MCF 10A (cell line): ENCODE measurements at regions not wholly inside any gene's neighbourhood (a gene's known extent, or its start where the extent isn't known, plus 50 kb on each side); places are given as distances from the start of the nearest gene placed in this dataset.
A peak's percentile ranks its signal among the peaks of the same experiment; 100 is the strongest.

ENCODE experiments used
- BruUV-seq: library from RNA; stranded (reverse); fragments of 400-500 nt; replicated peaks from 2 replicates; lab custom pipeline; 2021; lab: Mats Ljungman, UMichigan
- CTCF ChIA-PET: fragments of 300-600 bp; sonication (Branson Sonifier 250); formaldehyde crosslinking; extraction: SDS; loops from one replicate; lab custom pipeline; 2021; ENCODE audit warnings: antibody characterized with exemption, inconsistent platforms; lab: Yijun Ruan, JAX
- POLR2A ChIA-PET: fragments of 300-600, 350-650 bp; sonication (Branson Sonifier 250); formaldehyde crosslinking; extraction: SDS; loops from one replicate; lab custom pipeline; 2020; ENCODE audit warnings: antibody characterized with exemption, inconsistent platforms; lab: Yijun Ruan, JAX
- DNase-seq: peaks from one replicate; pipeline ENCODE4 v3.0.0-alpha.2; 2018; ENCODE audit not compliant: unreplicated experiment
- H3K27ac Mint-ChIP-seq: one replicate; pipeline ENCODE4 v1.8.0; 2022; ENCODE audit warnings: mild to moderate bottlenecking, low read depth, mixed read lengths; ENCODE audit not compliant: unreplicated experiment
- H3K27me3 Mint-ChIP-seq: one replicate; pipeline ENCODE4 v1.8.0; 2022; ENCODE audit warnings: mixed read lengths; ENCODE audit not compliant: insufficient read depth, unreplicated experiment
- H3K36me3 Mint-ChIP-seq: one replicate; pipeline ENCODE4 v1.8.0; 2022; ENCODE audit warnings: mild to moderate bottlenecking, moderate library complexity, mixed read lengths; ENCODE audit not compliant: insufficient read depth, unreplicated experiment
- H3K4me1 Mint-ChIP-seq: one replicate; pipeline ENCODE4 v1.8.0; 2022; ENCODE audit warnings: mixed read lengths; ENCODE audit not compliant: insufficient read depth, unreplicated experiment
- H3K4me3 Mint-ChIP-seq: one replicate; pipeline ENCODE4 v1.8.0; 2022; ENCODE audit warnings: mild to moderate bottlenecking, moderate library complexity, mixed read lengths; ENCODE audit not compliant: unreplicated experiment
- H3K9me3 Mint-ChIP-seq: one replicate; pipeline ENCODE4 v1.8.0; 2022; ENCODE audit warnings: mixed read lengths; ENCODE audit not compliant: unreplicated experiment
- CTCF ChIP-seq: fragments of 200-600 bp; IDR thresholded peaks from one replicate; pipeline ENCODE4 v1.8.0; 2022; ENCODE audit warnings: antibody characterized with exemption, mild to moderate bottlenecking; ENCODE audit not compliant: unreplicated experiment
- intact Hi-C: fragments of 100-400 bp; cut with micrococcal nuclease; formaldehyde crosslinking; loops from 2 replicates; pipeline ENCODE4 v1.14.1; 2022

DNA sequence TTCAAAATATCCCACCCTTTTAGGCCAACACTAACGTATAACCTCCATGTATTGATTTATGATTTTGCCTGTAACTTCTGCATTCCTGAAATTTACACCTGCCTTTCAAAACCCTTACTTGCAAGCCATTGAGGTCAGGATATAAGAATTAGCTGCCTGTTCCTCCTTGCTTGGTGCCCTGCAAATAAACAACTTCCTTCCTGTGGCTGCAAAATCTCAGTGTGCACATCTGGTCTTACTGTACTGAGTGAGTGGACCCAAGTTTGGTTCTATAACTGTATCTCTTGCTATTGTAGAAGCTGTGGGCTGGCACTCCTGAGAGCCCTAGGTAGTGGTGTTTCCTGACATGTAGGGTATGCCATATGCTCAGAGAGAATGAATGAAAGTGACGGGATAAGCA lies 191.1 kb upstream of the RASGRP1 start:
- Mint-ChIP-seq H3K27me3 (no peaks in the 10 kb centered on the region), H3K4me3 (no peak overlapping the region), H3K4me1 (no peaks in the 10 kb centered on the region), H3K36me3 (no peaks in the 10 kb centered on the region), H3K27ac (no peak overlapping the region), H3K9me3 (no peaks in the 10 kb centered on the region)
- no TSS peak for BruUV-seq
- no peak for TF ChIP-seq CTCF
- intact Hi-C loops, result no loop called here
- CTCF ChIA-PET, result interaction anchor here (1.0 kb wide), 1 partner anchor 16 kb away, joined by 3 read pairs; no protein-coding TSS in a partner anchor
- DNase-seq, result no peak
- POLR2A ChIA-PET, result no interaction called here

DNA sequence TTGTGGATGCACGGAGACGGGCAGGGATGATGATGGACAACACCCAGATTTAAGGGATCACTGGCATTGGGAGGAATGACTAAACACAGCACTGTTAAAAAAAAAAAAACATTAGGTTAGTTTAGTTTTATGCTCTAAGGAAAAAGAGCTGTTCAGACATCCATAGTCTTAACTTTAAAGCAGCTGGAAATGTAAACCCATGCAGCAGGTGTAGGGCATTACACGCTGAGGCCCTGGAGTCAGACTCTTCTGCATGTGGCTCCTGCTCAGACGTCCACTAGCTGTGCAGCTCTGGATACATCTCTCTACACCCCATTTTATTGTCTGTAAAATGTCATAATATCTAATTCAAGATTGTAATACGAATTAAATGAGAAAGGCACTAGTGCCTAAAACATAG lies 191.8 kb upstream of the RASGRP1 start:
- ChIA-PET CTCF (no interaction called here), POLR2A (interaction anchor here (1.4 kb wide), 1 partner anchor 12 kb away, joined by 3 read pairs; no protein-coding TSS in a partner anchor)
- Mint-ChIP-seq H3K9me3 (no peaks in the 10 kb centered on the region), H3K36me3 (no peaks in the 10 kb centered on the region), H3K4me3 (no peak overlapping the region), H3K27me3 (no peaks in the 10 kb centered on the region), H3K4me1 (no peaks in the 10 kb centered on the region), H3K27ac (no peak overlapping the region)
- no peak for DNase-seq
- TF ChIP-seq CTCF, result no peak
- intact Hi-C loops, result no loop called here
- no TSS peak for BruUV-seq

DNA sequence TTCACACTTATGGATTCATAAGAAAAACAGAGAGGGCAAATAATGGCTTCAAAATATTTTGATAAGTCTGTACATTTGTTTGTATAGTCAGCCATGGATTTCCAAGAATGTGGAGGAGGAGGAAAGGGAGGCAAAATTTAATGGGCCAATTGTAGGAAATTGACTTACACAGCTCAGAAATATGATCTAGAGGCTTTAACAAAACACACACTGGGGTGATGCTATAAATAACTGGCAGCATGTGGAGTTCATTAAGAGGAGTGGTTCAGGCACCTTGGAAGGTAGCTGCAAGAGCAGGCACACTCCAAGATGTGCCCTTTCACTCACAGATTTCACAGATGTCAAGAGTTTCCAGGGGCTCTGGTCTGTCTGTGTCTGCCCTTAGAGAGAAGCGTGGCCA lies 193.4 kb upstream of the RASGRP1 start:
- intact Hi-C loops, result no loop called here
- ChIA-PET POLR2A (interaction anchor here (0.8 to 1.1 kb wide), 2 partner anchors 12 to 651 kb away, joined by 3 read pairs; no protein-coding TSS in a partner anchor), CTCF (interaction anchor here (1.5 kb wide), 1 partner anchor 58 kb away, joined by 3 read pairs; no protein-coding TSS in a partner anchor)
- Mint-ChIP-seq H3K9me3 (no peaks in the 10 kb centered on the region), H3K4me3 (no peak overlapping the region), H3K27ac (no peak overlapping the region), H3K36me3 (no peaks in the 10 kb centered on the region), H3K27me3 (no peaks in the 10 kb centered on the region), H3K4me1 (no peaks in the 10 kb centered on the region)
- no TSS peak for BruUV-seq
- peak; percentile 23 for DNase-seq
- no peak for TF ChIP-seq CTCF

DNA sequence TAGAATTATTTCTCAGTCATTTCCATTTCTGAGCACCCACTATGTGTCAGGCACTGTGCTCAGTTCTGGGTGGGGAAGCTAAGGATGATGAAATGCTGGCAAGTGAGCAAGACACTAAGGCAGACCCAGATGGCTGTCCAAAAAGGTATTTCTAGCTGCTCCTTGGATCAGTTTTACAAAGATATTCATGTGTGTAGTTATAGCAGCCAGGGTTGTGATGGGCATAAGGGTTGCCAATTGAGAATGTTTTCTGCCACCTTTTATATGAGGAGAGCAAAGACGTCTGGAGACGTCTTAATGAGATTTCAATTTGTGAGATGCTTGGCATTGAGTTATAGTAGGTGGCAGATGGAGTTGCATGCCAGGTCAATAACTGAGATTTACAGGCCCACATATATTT lies 197.1 kb upstream of the RASGRP1 start:
- Mint-ChIP-seq H3K4me3 (no peak overlapping the region), H3K27me3 (no peaks in the 10 kb centered on the region), H3K9me3 (no peaks in the 10 kb centered on the region), H3K4me1 (no peaks in the 10 kb centered on the region), H3K36me3 (no peaks in the 10 kb centered on the region), H3K27ac (no peak overlapping the region)
- intact Hi-C loops, result no loop called here
- no TSS peak for BruUV-seq
- no peak for DNase-seq
- CTCF ChIA-PET, result interaction anchor here (0.7 kb wide), 1 partner anchor 8 kb away, joined by 3 read pairs; no protein-coding TSS in a partner anchor
- POLR2A ChIA-PET, result no interaction called here
- TF ChIP-seq CTCF, result no peak
